ENCODE measurements at regions not wholly inside any gene's neighbourhood (a gene's known extent, or its start where the extent isn't known, plus 50 kb on each side); places are given as distances from the start of the nearest gene placed in this dataset.

GRCh38 chr22:49362211-49362839 is 465.3 kb downstream of the BRD1 start:
- TF ChIP-seq CTCF (conservative IDR thresholded peaks at IDR 0.05; ENCODE audit: low read depth in 2 of 2) (no peak), POLR2AphosphoS5 (IDR thresholded peaks at IDR 0.05; ENCODE audit: low read depth) (no peak), EZH2 (IDR thresholded peaks at IDR 0.05; ENCODE audit: low read depth, unreplicated experiment) (no peak), JUNB (IDR thresholded peaks at IDR 0.05; ENCODE audit: unreplicated experiment) (no peak), NANOG (IDR thresholded peaks at IDR 0.05; ENCODE audit: borderline replicate concordance) (no peak), CREB1 (CRISPR knock-in tag; IDR thresholded peaks at IDR 0.05; ENCODE audit: low read depth) (no peak), EZH2phosphoT487 (IDR thresholded peaks at IDR 0.05; ENCODE audit: unreplicated experiment) (no peak)

Data from GM23338 (cell line).